ENCODE measurements at regions not wholly inside any gene's neighbourhood (a gene's known extent, or its start where the extent isn't known, plus 50 kb on each side); places are given as distances from the start of the nearest gene placed in this dataset.

DNA sequence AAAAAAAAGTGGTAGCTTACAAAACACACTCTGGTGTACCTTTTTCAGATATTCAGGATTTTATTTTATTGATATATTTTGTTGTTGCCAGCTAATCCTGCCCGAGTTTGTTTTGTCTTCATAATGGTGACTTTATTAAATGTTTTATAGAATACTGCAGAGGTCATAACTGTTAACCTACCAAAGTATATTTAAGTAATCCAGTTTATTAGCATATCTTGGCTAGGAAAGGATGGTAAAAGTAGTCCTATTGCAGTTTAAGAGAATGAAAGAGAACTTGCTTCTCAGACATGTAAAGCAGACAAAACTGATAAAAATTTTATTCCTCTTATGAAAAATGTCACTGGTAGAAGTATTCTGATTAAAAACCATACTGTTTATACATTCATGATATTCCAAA is 59.2 kb upstream of the IGSF10 start:
- TF ChIP-seq, protein P1, sequence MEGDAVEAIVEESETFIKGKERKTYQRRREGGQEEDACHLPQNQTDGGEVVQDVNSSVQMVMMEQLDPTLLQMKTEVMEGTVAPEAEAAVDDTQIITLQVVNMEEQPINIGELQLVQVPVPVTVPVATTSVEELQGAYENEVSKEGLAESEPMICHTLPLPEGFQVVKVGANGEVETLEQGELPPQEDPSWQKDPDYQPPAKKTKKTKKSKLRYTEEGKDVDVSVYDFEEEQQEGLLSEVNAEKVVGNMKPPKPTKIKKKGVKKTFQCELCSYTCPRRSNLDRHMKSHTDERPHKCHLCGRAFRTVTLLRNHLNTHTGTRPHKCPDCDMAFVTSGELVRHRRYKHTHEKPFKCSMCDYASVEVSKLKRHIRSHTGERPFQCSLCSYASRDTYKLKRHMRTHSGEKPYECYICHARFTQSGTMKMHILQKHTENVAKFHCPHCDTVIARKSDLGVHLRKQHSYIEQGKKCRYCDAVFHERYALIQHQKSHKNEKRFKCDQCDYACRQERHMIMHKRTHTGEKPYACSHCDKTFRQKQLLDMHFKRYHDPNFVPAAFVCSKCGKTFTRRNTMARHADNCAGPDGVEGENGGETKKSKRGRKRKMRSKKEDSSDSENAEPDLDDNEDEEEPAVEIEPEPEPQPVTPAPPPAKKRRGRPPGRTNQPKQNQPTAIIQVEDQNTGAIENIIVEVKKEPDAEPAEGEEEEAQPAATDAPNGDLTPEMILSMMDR (IDR thresholded peaks at IDR 0.05): no peak
- no peak for TF ChIP-seq EZH2 (IDR thresholded peaks at IDR 0.05; ENCODE audit: borderline replicate concordance, insufficient read depth, low read depth, low read length, poor library complexity, severe bottlenecking)
